ENCODE measurements at regions not wholly inside any gene's neighbourhood (a gene's known extent, or its start where the extent isn't known, plus 50 kb on each side); places are given as distances from the start of the nearest gene placed in this dataset.

GRCh38 chr7:27329909-27330308 is 87.3 kb downstream of the EVX1 start:
- no peak for TF ChIP-seq EZH2 (IDR thresholded peaks at IDR 0.05; ENCODE audit: borderline replicate concordance)
- TF ChIP-seq, protein P1, sequence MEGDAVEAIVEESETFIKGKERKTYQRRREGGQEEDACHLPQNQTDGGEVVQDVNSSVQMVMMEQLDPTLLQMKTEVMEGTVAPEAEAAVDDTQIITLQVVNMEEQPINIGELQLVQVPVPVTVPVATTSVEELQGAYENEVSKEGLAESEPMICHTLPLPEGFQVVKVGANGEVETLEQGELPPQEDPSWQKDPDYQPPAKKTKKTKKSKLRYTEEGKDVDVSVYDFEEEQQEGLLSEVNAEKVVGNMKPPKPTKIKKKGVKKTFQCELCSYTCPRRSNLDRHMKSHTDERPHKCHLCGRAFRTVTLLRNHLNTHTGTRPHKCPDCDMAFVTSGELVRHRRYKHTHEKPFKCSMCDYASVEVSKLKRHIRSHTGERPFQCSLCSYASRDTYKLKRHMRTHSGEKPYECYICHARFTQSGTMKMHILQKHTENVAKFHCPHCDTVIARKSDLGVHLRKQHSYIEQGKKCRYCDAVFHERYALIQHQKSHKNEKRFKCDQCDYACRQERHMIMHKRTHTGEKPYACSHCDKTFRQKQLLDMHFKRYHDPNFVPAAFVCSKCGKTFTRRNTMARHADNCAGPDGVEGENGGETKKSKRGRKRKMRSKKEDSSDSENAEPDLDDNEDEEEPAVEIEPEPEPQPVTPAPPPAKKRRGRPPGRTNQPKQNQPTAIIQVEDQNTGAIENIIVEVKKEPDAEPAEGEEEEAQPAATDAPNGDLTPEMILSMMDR (IDR thresholded peaks at IDR 0.05; ENCODE audit: poor library complexity) = no peak
- no peak for TF ChIP-seq EZH2phosphoT487 (IDR thresholded peaks at IDR 0.05; ENCODE audit: low read depth, severe bottlenecking, unreplicated experiment)

Data from hepatocyte (in vitro differentiated cells).